PC-3 (cell line): ENCODE measurements at regions not wholly inside any gene's neighbourhood (a gene's known extent, or its start where the extent isn't known, plus 50 kb on each side); places are given as distances from the start of the nearest gene placed in this dataset.

ENCODE experiments used
- ATAC-seq: fragments of 200-7000 bp; cut with Tn5 transposase; 2 replicates; pipeline ENCODE4 v1.9.1; 2020; ENCODE audit warnings: mild to moderate bottlenecking, moderate library complexity
- BruUV-seq: library from RNA; stranded (reverse); fragments of 400-500 nt; replicated peaks from 2 replicates; lab custom pipeline; 2021; lab: Mats Ljungman, UMichigan
- CTCF ChIA-PET: fragments of 300-600 bp; sonication (Branson Sonifier 250); formaldehyde crosslinking; loops from one replicate; lab custom pipeline; 2022; ENCODE audit warnings: antibody characterized with exemption; lab: Charles Lee
- POLR2A ChIA-PET: fragments of 300-600 bp; sonication (Branson Sonifier 250); formaldehyde crosslinking; loops from one replicate; lab custom pipeline; 2022; ENCODE audit warnings: antibody characterized with exemption; ENCODE audit not compliant: unreplicated experiment; lab: Charles Lee
- DNase-seq: peaks from one replicate; pipeline ENCODE4 v3.0.0-alpha.2; 2015
- H2AFZ ChIP-seq: fragments of 300-600 bp; sonication (generic); 2 replicates; pipeline ENCODE4 v1.6.0; 2016; ENCODE audit warnings: antibody characterized with exemption, low read length
- H3F3A ChIP-seq: fragments of 300-600 bp; sonication (generic); one replicate; pipeline ENCODE4 v1.6.0; 2017; ENCODE audit warnings: antibody characterized with exemption, low read length, control low read depth, mild to moderate bottlenecking; ENCODE audit not compliant: unreplicated experiment
- H3K27ac ChIP-seq: fragments of 300-600 bp; sonication (generic); 2 replicates; pipeline ENCODE4 v1.5.1; 2016; ENCODE audit warnings: mild to moderate bottlenecking, low read length
- H3K27me3 ChIP-seq: fragments of 300-600 bp; sonication (generic); 2 replicates; pipeline ENCODE4 v1.6.1; 2016; ENCODE audit warnings: low read length, mixed read lengths
- H3K36me3 ChIP-seq: fragments of 300-600 bp; sonication (generic); 2 replicates; pipeline ENCODE4 v1.6.1; 2016; ENCODE audit warnings: low read depth, mixed run types, low read length, mixed read lengths
- H3K4me1 ChIP-seq: fragments of 300-600 bp; sonication (generic); 2 replicates; pipeline ENCODE4 v1.5.1; 2016; ENCODE audit warnings: low read length; ENCODE audit not compliant: insufficient read depth
- H3K4me2 ChIP-seq: fragments of 300-600 bp; sonication (generic); 2 replicates; pipeline ENCODE4 v1.6.0; 2016; ENCODE audit warnings: low read length
- H3K4me3 ChIP-seq: fragments of 300-600 bp; sonication (generic); 2 replicates; pipeline ENCODE4 v1.5.1; 2016; ENCODE audit warnings: mild to moderate bottlenecking, low read length, mixed read lengths
- H3K79me2 ChIP-seq: fragments of 300-600 bp; sonication (generic); 2 replicates; pipeline ENCODE4 v1.6.1; 2017; ENCODE audit warnings: low read length, mixed read lengths
- H3K9ac ChIP-seq: fragments of 300-600 bp; sonication (generic); 2 replicates; pipeline ENCODE4 v1.6.0; 2016; ENCODE audit warnings: mild to moderate bottlenecking, low read length
- H3K9me2 ChIP-seq: fragments of 300-600 bp; sonication (generic); replicated peaks from 2 replicates; pipeline ENCODE4 v1.6.1; 2016; ENCODE audit warnings: mixed run types, low read length, mixed read lengths
- H3K9me3 ChIP-seq: fragments of 300-600 bp; sonication (generic); 2 replicates; pipeline ENCODE4 v1.6.1; 2016; ENCODE audit warnings: low read length, mixed read lengths
- H4K20me1 ChIP-seq: fragments of 300-600 bp; sonication (generic); 2 replicates; pipeline ENCODE4 v1.6.1; 2016; ENCODE audit warnings: low read length, mixed read lengths
- EZH2 ChIP-seq: fragments of 300-600 bp; sonication (generic); IDR thresholded peaks from one replicate; pipeline ENCODE4 v1.6.1; 2017; ENCODE audit warnings: antibody characterized with exemption, mild to moderate bottlenecking, low read length; ENCODE audit not compliant: unreplicated experiment
- EZH2phosphoT487 ChIP-seq: fragments of 300-600 bp; sonication (generic); IDR thresholded peaks from 2 replicates; pipeline ENCODE4 v1.6.1; 2018; ENCODE audit warnings: mild to moderate bottlenecking, antibody characterized with exemption, low read length, borderline replicate concordance
- intact Hi-C: fragments of 100-400 bp; cut with micrococcal nuclease; formaldehyde crosslinking; loops from 2 replicates; pipeline ENCODE4 v1.9.0; 2023
- TF ChIP-seq, protein P1 (sequence below): fragments of 300-600 bp; sonication (generic); conservative IDR thresholded peaks from 2 replicates; pipeline ENCODE4 v1.5.1; 2017; ENCODE audit warnings: antibody characterized with exemption, low read depth, mild to moderate bottlenecking, low read length

- BruUV-seq, result no TSS peak
Observed at GRCh38 chr5:91283326-91283725, 99.8 kb downstream of the ARRDC3 start.

GRCh38 chr5:91282210-91282609 lies 100.9 kb downstream of the ARRDC3 start:
- H3K79me2 ChIP-seq, result no peaks in the 10 kb centered on the region
- DNase-seq (no peak), ATAC-seq (no peak)
- peaks cover 40% of the 10 kb centered on the region for H3K4me1 ChIP-seq
- ChIA-PET POLR2A (no interaction called here), CTCF (no interaction called here)
- peak overlapping the region; percentile 99 for H3K27ac ChIP-seq
- H3F3A ChIP-seq, result no peaks in the 10 kb centered on the region
- no TSS peak for BruUV-seq
- no peaks in the 10 kb centered on the region for H3K9me2 ChIP-seq
- H3K27me3 ChIP-seq, result no peaks in the 10 kb centered on the region
- peak overlapping the region; percentile 33; the same call in 1 of the 2 replicates for H3K9ac ChIP-seq
- H4K20me1 ChIP-seq, result no peaks in the 10 kb centered on the region
- no peak overlapping the region for H2AFZ ChIP-seq
- H3K9me3 ChIP-seq, result no peaks in the 10 kb centered on the region
- peak overlapping the region; percentile 88; the same call in 1 of the 2 replicates for H3K4me2 ChIP-seq
- no peak overlapping the region for H3K4me3 ChIP-seq
- intact Hi-C loops, result loop anchor here (5.0 kb wide), 1 partner anchor 50 kb away; no protein-coding TSS in a partner anchor
- no peak for TF ChIP-seq EZH2phosphoT487
- TF ChIP-seq EZH2, result no peak
- TF ChIP-seq, protein P1, sequence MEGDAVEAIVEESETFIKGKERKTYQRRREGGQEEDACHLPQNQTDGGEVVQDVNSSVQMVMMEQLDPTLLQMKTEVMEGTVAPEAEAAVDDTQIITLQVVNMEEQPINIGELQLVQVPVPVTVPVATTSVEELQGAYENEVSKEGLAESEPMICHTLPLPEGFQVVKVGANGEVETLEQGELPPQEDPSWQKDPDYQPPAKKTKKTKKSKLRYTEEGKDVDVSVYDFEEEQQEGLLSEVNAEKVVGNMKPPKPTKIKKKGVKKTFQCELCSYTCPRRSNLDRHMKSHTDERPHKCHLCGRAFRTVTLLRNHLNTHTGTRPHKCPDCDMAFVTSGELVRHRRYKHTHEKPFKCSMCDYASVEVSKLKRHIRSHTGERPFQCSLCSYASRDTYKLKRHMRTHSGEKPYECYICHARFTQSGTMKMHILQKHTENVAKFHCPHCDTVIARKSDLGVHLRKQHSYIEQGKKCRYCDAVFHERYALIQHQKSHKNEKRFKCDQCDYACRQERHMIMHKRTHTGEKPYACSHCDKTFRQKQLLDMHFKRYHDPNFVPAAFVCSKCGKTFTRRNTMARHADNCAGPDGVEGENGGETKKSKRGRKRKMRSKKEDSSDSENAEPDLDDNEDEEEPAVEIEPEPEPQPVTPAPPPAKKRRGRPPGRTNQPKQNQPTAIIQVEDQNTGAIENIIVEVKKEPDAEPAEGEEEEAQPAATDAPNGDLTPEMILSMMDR, result no peak
- no peaks in the 10 kb centered on the region for H3K36me3 ChIP-seq

More at GRCh38 chr5:91283326-91283725, 99.8 kb downstream of the ARRDC3 start:
- no peaks in the 10 kb centered on the region for H3K36me3 ChIP-seq
- no peaks in the 10 kb centered on the region for H3F3A ChIP-seq
- no peak for DNase-seq
- intact Hi-C loops, result loop anchor here (5.0 kb wide), 1 partner anchor 51 kb away; no protein-coding TSS in a partner anchor
- peaks cover 40% of the 10 kb centered on the region for H3K4me1 ChIP-seq
- TF ChIP-seq EZH2phosphoT487 (no peak), EZH2 (no peak)
- TF ChIP-seq, protein P1, result no peak
- ATAC-seq, result no peak
- no peaks in the 10 kb centered on the region for H3K79me2 ChIP-seq
- no peaks in the 10 kb centered on the region for H4K20me1 ChIP-seq
- no peaks in the 10 kb centered on the region for H3K9me2 ChIP-seq
- peak overlapping the region; percentile 87 for H3K27ac ChIP-seq
- H3K9ac ChIP-seq, result peak overlapping the region; percentile 44
- H3K27me3 ChIP-seq, result no peaks in the 10 kb centered on the region
- no peak overlapping the region for H3K4me2 ChIP-seq
- CTCF ChIA-PET, result no interaction called here
- no peak overlapping the region for H2AFZ ChIP-seq
- POLR2A ChIA-PET, result no interaction called here
- no peak overlapping the region for H3K4me3 ChIP-seq
- no peaks in the 10 kb centered on the region for H3K9me3 ChIP-seq

DNA sequence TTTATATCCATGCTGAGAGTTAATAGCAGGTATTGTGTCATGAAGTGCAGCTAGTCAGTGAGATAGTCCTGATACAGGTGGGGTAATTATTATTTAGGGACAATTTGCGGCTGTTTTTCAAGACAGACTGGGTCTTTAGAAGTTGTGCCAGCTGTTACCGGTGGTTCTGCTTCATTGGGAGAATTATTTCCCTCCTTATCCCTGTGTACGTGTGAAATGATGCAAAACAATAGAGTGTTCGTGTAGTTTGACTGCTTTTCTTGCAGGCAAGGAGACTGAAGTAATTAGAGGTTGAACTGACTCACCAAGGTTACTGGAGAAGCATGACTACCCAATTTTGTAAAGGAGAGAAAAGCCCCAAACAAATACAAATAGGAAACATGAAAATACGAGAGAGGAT lies 101.7 kb downstream of the ARRDC3 start:
- H3K27me3 ChIP-seq, result no peaks in the 10 kb centered on the region
- ATAC-seq (peak; percentile 14), DNase-seq (peak; percentile 62)
- H3K27ac ChIP-seq, result peak overlapping the region; percentile 99
- no peaks in the 10 kb centered on the region for H3K9me3 ChIP-seq
- H2AFZ ChIP-seq, result no peak overlapping the region
- no peaks in the 10 kb centered on the region for H4K20me1 ChIP-seq
- no peaks in the 10 kb centered on the region for H3K79me2 ChIP-seq
- intact Hi-C loops, result loop anchor here (1.0 to 5.0 kb wide), 2 partner anchors 30 to 49 kb away; no protein-coding TSS in a partner anchor
- H3F3A ChIP-seq, result no peaks in the 10 kb centered on the region
- ChIA-PET POLR2A (interaction anchor here (0.6 to 2.0 kb wide), 2 partner anchors 99 to 102 kb away, joined by 4 to 49 read pairs; partner anchors contain the start of gene ARRDC3), CTCF (no interaction called here)
- H3K9ac ChIP-seq, result peak overlapping the region; percentile 89
- H3K4me3 ChIP-seq, result peak overlapping the region; percentile 64
- peak overlapping the region; percentile 88 for H3K4me2 ChIP-seq
- peaks cover 40% of the 10 kb centered on the region for H3K4me1 ChIP-seq
- no peaks in the 10 kb centered on the region for H3K9me2 ChIP-seq
- no peaks in the 10 kb centered on the region for H3K36me3 ChIP-seq
- TF ChIP-seq, protein P1, result no peak
- no peak for TF ChIP-seq EZH2
- TF ChIP-seq EZH2phosphoT487, result no peak
- BruUV-seq, result no TSS peak
